OCI-LY1 (cell line): ENCODE measurements at regions not wholly inside any gene's neighbourhood (a gene's known extent, or its start where the extent isn't known, plus 50 kb on each side); places are given as distances from the start of the nearest gene placed in this dataset.

Experiments used
- H2AFZ ChIP-seq: fragments of 200-600 bp; sonication (generic), shearing (Covaris generic); 2 replicates; pipeline ENCODE4 v1.6.0; 2014; ENCODE audit warnings: antibody characterized with exemption, mild to moderate bottlenecking, low read length
- H3F3A ChIP-seq: fragments of 200-600 bp; sonication (generic), shearing (Covaris generic); 2 replicates; pipeline ENCODE4 v1.6.0; 2014; ENCODE audit warnings: mild to moderate bottlenecking, antibody characterized with exemption, low read length, moderate library complexity; ENCODE audit not compliant: insufficient read depth
- H3K27ac ChIP-seq: fragments of 200-600 bp; sonication (generic); 2 replicates; pipeline ENCODE4 v1.5.1; 2014; ENCODE audit warnings: low read length, mixed run types, mild to moderate bottlenecking, low read depth; ENCODE audit not compliant: poor library complexity, severe bottlenecking
- H3K27me3 ChIP-seq: fragments of 200-600 bp; sonication (generic); 2 replicates; pipeline ENCODE4 v1.6.0; 2014; ENCODE audit warnings: antibody characterized with exemption, mild to moderate bottlenecking, low read length, moderate library complexity; ENCODE audit not compliant: insufficient read depth
- H3K36me3 ChIP-seq: fragments of 200-600 bp; sonication (generic); 2 replicates; pipeline ENCODE4 v1.6.1; 2014; ENCODE audit warnings: mild to moderate bottlenecking, antibody characterized with exemption, low read length, moderate library complexity, mixed read lengths; ENCODE audit not compliant: insufficient read depth
- H3K4me1 ChIP-seq: fragments of 200-600 bp; sonication (generic); 2 replicates; pipeline ENCODE4 v1.5.1; 2014; ENCODE audit warnings: mild to moderate bottlenecking, low read length, moderate library complexity; ENCODE audit not compliant: insufficient read depth, severe bottlenecking
- H3K4me2 ChIP-seq: fragments of 200-600 bp; sonication (generic), shearing (Covaris generic); 2 replicates; pipeline ENCODE4 v1.6.1; 2014; ENCODE audit warnings: low read length
- H3K4me3 ChIP-seq: fragments of 200-600 bp; sonication (generic); 2 replicates; pipeline ENCODE4 v1.5.1; 2014; ENCODE audit warnings: low read length, low read depth, mild to moderate bottlenecking, mixed read lengths; ENCODE audit not compliant: poor library complexity, severe bottlenecking
- H3K79me2 ChIP-seq: fragments of 200-600 bp; shearing (Covaris generic); 2 replicates; pipeline ENCODE4 v1.6.1; 2016; ENCODE audit warnings: mixed run types, low read length, mixed read lengths; ENCODE audit not compliant: insufficient read depth
- H3K9ac ChIP-seq: fragments of 200-600 bp; sonication (generic), shearing (Covaris generic); 2 replicates; pipeline ENCODE4 v1.6.1; 2014; ENCODE audit warnings: mild to moderate bottlenecking, low read length, mixed read lengths
- H3K9me2 ChIP-seq: fragments of 200-600 bp; sonication (generic), shearing (Covaris generic); 2 replicates; pipeline ENCODE4 v1.6.1; 2014; ENCODE audit warnings: low read depth, mild to moderate bottlenecking, low read length, mixed read lengths
- H3K9me3 ChIP-seq: fragments of 200-600 bp; shearing (Covaris generic); 2 replicates; pipeline ENCODE4 v1.6.1; 2014; ENCODE audit warnings: low read length, mixed read lengths
- H4K20me1 ChIP-seq: fragments of 200-600 bp; sonication (generic), shearing (Covaris generic); 2 replicates; pipeline ENCODE4 v1.6.0; 2016; ENCODE audit warnings: mild to moderate bottlenecking, low read length; ENCODE audit not compliant: insufficient read depth
- CTCF ChIP-seq: fragments of 200-600 bp; sonication (generic), shearing (Covaris generic); IDR thresholded peaks from 2 replicates; pipeline ENCODE4 v1.5.1; 2017; ENCODE audit warnings: mild to moderate bottlenecking, antibody characterized with exemption, low read length, moderate library complexity, mixed read lengths
- EZH2 ChIP-seq: fragments of 200-600 bp; sonication (generic), shearing (Covaris generic); IDR thresholded peaks from 2 replicates; pipeline ENCODE4 v1.8.0; 2017; ENCODE audit warnings: borderline replicate concordance, mixed run types, mild to moderate bottlenecking, antibody characterized with exemption, low read length, moderate library complexity, mixed read lengths

DNA sequence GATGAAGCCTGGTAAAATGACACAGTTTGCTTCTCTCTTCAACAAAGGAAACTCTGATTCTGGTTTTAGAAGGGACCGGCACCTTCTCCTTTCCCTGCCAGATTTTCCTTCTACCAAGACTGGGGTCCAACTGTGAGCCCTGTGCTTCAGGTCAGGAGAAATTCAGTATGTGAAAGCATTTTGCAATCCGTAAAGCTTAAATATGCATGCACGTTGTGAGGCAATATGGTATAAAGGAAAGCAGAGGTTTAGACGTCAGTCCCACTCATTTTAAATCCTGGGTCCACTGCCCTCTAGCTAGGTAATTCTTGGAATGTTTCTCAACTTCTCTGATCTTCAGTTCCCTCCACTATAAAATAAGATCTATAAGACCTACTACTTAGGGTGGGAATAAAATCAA is 359.0 kb upstream of the NPSR1 start:
- no peaks in the 10 kb centered on the region for H3K27me3 ChIP-seq
- no peaks in the 10 kb centered on the region for H3K9me3 ChIP-seq
- H3K27ac ChIP-seq, result no peak overlapping the region
- H3K9ac ChIP-seq, result no peak overlapping the region
- no peaks in the 10 kb centered on the region for H3K36me3 ChIP-seq
- no peak overlapping the region for H3K4me2 ChIP-seq
- H3K4me1 ChIP-seq, result no peaks in the 10 kb centered on the region
- no peaks in the 10 kb centered on the region for H3K9me2 ChIP-seq
- no peak overlapping the region for H3K4me3 ChIP-seq
- no peaks in the 10 kb centered on the region for H3F3A ChIP-seq
- TF ChIP-seq CTCF, result no peak
- no peak for TF ChIP-seq EZH2
- no peaks in the 10 kb centered on the region for H4K20me1 ChIP-seq
- H2AFZ ChIP-seq, result no peak overlapping the region
- no peaks in the 10 kb centered on the region for H3K79me2 ChIP-seq

DNA sequence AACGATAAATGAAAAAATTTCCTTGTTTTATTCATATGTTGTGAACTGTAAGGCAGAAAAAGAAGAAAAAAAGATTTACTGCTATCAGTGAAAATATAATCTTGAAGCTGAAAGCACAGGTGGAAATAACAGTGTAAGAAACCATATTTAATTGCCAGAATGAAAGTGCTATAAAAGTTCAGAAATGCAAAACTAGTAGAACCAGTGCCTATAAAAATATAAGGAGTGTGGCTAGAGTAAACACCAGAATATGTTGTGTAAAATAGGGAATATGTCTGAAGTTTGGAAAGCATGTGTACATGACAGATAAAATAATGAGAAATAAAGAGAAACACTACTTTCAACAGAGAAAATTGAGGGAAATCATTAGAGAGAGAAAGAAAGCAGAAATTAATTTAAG is 350.5 kb upstream of the NPSR1 start:
- Histone ChIP-seq H3K79me2 (no peaks in the 10 kb centered on the region), H3K4me1 (no peaks in the 10 kb centered on the region), H3K4me3 (no peak overlapping the region), H2AFZ (no peak overlapping the region), H3K9me3 (peaks cover 2% of the 10 kb centered on the region; the same call in 1 of the 2 replicates), H3K9me2 (no peaks in the 10 kb centered on the region), H3K9ac (no peak overlapping the region), H3K27ac (no peak overlapping the region), H3K27me3 (no peaks in the 10 kb centered on the region), H3K4me2 (no peak overlapping the region), H3K36me3 (no peaks in the 10 kb centered on the region), H4K20me1 (no peaks in the 10 kb centered on the region), H3F3A (no peaks in the 10 kb centered on the region)
- no peak for TF ChIP-seq CTCF
- TF ChIP-seq EZH2, result no peak

- H3K9me3 ChIP-seq, result peaks cover 4% of the 10 kb centered on the region; the same call in 1 of the 2 replicates
- H3K4me1 ChIP-seq, result no peaks in the 10 kb centered on the region
- TF ChIP-seq EZH2 (no peak), CTCF (no peak)
These were observed 349.4 kb upstream of the NPSR1 start for GRCh38 chr7:34308595-34308994.

More at GRCh38 chr7:34308595-34308994, 349.4 kb upstream of the NPSR1 start:
- Histone ChIP-seq H3K9me2 (no peaks in the 10 kb centered on the region), H4K20me1 (no peaks in the 10 kb centered on the region), H3K4me2 (no peak overlapping the region), H3K4me3 (no peak overlapping the region), H3F3A (no peaks in the 10 kb centered on the region), H3K27ac (no peak overlapping the region), H3K9ac (no peak overlapping the region), H3K79me2 (no peaks in the 10 kb centered on the region), H3K27me3 (no peaks in the 10 kb centered on the region), H2AFZ (no peak overlapping the region), H3K36me3 (no peaks in the 10 kb centered on the region)
